Right cardiac atrium (tissue), 5 donors: ENCODE measurements at regions not wholly inside any gene's neighbourhood (a gene's known extent, or its start where the extent isn't known, plus 50 kb on each side); places are given as distances from the start of the nearest gene placed in this dataset.

Experiments
- ATAC-seq, 2 donors: fragments of 200-7000 bp; cut with Tn5 transposase; one replicate each; pipeline versions ENCODE4 v1.8.0 to v1.9.1; 2020; ENCODE audit warnings: moderate library complexity in 2 of 2, mild to moderate bottlenecking in 1 of 2
- DNase-seq, 3 donors: peaks; one replicate each; pipeline ENCODE4 v3.0.0-alpha.2; 2020
- H3K27ac ChIP-seq: one replicate; pipeline ENCODE4 v1.5.1; 2013; ENCODE audit warnings: mild to moderate bottlenecking, low read length, control low read depth, moderate library complexity
- H3K27me3 ChIP-seq: one replicate; pipeline ENCODE4 v1.6.1; 2013; ENCODE audit not compliant: control insufficient read depth, insufficient read depth
- H3K4me1 ChIP-seq: one replicate; pipeline ENCODE4 v1.6.1; 2013; ENCODE audit warnings: low read length; ENCODE audit not compliant: control insufficient read depth, insufficient read depth
- H3K4me3 ChIP-seq: one replicate; pipeline ENCODE4 v1.5.1; 2013; ENCODE audit warnings: low read length, control low read depth
- H3K9me3 ChIP-seq: one replicate; pipeline ENCODE4 v1.6.1; 2013; ENCODE audit warnings: low read length; ENCODE audit not compliant: control insufficient read depth
- WGBS: extraction: QIAGEN DNeasy Blood & Tissue Kit; methylation state at CpG from one replicate; pipeline ENCODE4 v1.1.7; 2013; 5-methylcytosine and 5-hydroxymethylcytosine counted together
- intact Hi-C, 4 donors: fragments of 100-400 bp; cut with DNase I; formaldehyde crosslinking; loops; one replicate each; pipeline versions ENCODE4 v1.11.0 to v1.14.0; 2022 to 2023
- donor health status: healthy with polysubstance abuse.
- donor health status: DM: no; HTN: yes; CAD: no.
- donor health status: DM: no; HTN: no; CAD: no.
- donor health status: DM: no; HTN: yes; CAD: no; lungs with severe emphysema.
- donor health status: DM: yes; HTN: yes; CAD: no.

GRCh38 chr22:48890693-48891554, 936.7 kb downstream of the BRD1 start:
- H3K4me3 ChIP-seq, result no peak overlapping the region
- no peak overlapping the region for H3K27ac ChIP-seq
- ATAC-seq, result no peak
- no peak for DNase-seq
- intact Hi-C loops, result no loop called here
- H3K27me3 ChIP-seq, result no peaks in the 10 kb centered on the region
- 80% methylated on average over 14 of the region's 14 CpGs for WGBS
- H3K9me3 ChIP-seq, result no peaks in the 10 kb centered on the region
- no peaks in the 10 kb centered on the region for H3K4me1 ChIP-seq

- Histone ChIP-seq H3K4me1 (no peaks in the 10 kb centered on the region), H3K4me3 (no peak overlapping the region), H3K27me3 (no peaks in the 10 kb centered on the region), H3K9me3 (no peaks in the 10 kb centered on the region), H3K27ac (no peak overlapping the region)
- DNase-seq (no peak), ATAC-seq (no peak)
- 71% methylated on average over 22 of the region's 22 CpGs for WGBS
- intact Hi-C loops, result no loop called here
These were observed 937.6 kb downstream of the BRD1 start for GRCh38 chr22:48889887-48890692.

- ATAC-seq, result no peak
- 83% methylated on average over 14 of the region's 14 CpGs for WGBS
- intact Hi-C loops, result no loop called here
- Histone ChIP-seq H3K4me3 (no peak overlapping the region), H3K27ac (no peak overlapping the region), H3K9me3 (no peaks in the 10 kb centered on the region), H3K27me3 (no peaks in the 10 kb centered on the region), H3K4me1 (no peaks in the 10 kb centered on the region)
- no peak for DNase-seq
These were observed 938.4 kb downstream of the BRD1 start for GRCh38 chr22:48889209-48889830.

- H3K4me3 ChIP-seq, result no peak overlapping the region
- no peaks in the 10 kb centered on the region for H3K27me3 ChIP-seq
- H3K4me1 ChIP-seq, result no peaks in the 10 kb centered on the region
- no peak overlapping the region for H3K27ac ChIP-seq
- intact Hi-C loops, result no loop called here
- no peak for DNase-seq
- 89% methylated on average over 14 of the region's 14 CpGs for WGBS
- no peak for ATAC-seq
- no peaks in the 10 kb centered on the region for H3K9me3 ChIP-seq
These were observed 939.0 kb downstream of the BRD1 start for GRCh38 chr22:48888466-48889208.

- Histone ChIP-seq H3K27me3 (no peaks in the 10 kb centered on the region), H3K27ac (no peak overlapping the region), H3K4me3 (no peak overlapping the region), H3K4me1 (no peaks in the 10 kb centered on the region), H3K9me3 (no peaks in the 10 kb centered on the region)
- ATAC-seq (no peak), DNase-seq (no peak)
- intact Hi-C loops, result no loop called here
- 88% methylated on average over 3 of the region's 3 CpGs for WGBS
These were observed 940.0 kb downstream of the BRD1 start for GRCh38 chr22:48887394-48888332.

- H3K27me3 ChIP-seq, result no peaks in the 10 kb centered on the region
- no peak overlapping the region for H3K27ac ChIP-seq
- 83% methylated on average over 22 of the region's 22 CpGs for WGBS
- DNase-seq (no peak), ATAC-seq (no peak)
- intact Hi-C loops, result no loop called here
- no peaks in the 10 kb centered on the region for H3K4me1 ChIP-seq
- no peak overlapping the region for H3K4me3 ChIP-seq
- H3K9me3 ChIP-seq, result no peaks in the 10 kb centered on the region
These were observed 940.9 kb downstream of the BRD1 start for GRCh38 chr22:48886604-48887393.

GRCh38 chr22:48885919-48886305, 941.8 kb downstream of the BRD1 start:
- no peaks in the 10 kb centered on the region for H3K27me3 ChIP-seq
- DNase-seq, result no peak
- no peak for ATAC-seq
- H3K4me3 ChIP-seq, result no peak overlapping the region
- H3K4me1 ChIP-seq, result no peaks in the 10 kb centered on the region
- intact Hi-C loops, result no loop called here
- no peaks in the 10 kb centered on the region for H3K9me3 ChIP-seq
- no peak overlapping the region for H3K27ac ChIP-seq
- WGBS, result 77% methylated on average over 9 of the region's 9 CpGs

- no peaks in the 10 kb centered on the region for H3K9me3 ChIP-seq
- intact Hi-C loops, result no loop called here
- no peak for ATAC-seq
- no peak for DNase-seq
- no peaks in the 10 kb centered on the region for H3K27me3 ChIP-seq
- no peak overlapping the region for H3K27ac ChIP-seq
- H3K4me3 ChIP-seq, result no peak overlapping the region
- H3K4me1 ChIP-seq, result no peaks in the 10 kb centered on the region
- WGBS, result 74% methylated on average over 18 of the region's 18 CpGs
These were observed 942.3 kb downstream of the BRD1 start for GRCh38 chr22:48885271-48885918.

GRCh38 chr22:48884786-48885185, 942.9 kb downstream of the BRD1 start:
- Histone ChIP-seq H3K4me3 (no peak overlapping the region), H3K27ac (no peak overlapping the region), H3K27me3 (no peaks in the 10 kb centered on the region), H3K4me1 (no peaks in the 10 kb centered on the region), H3K9me3 (no peaks in the 10 kb centered on the region)
- intact Hi-C loops, result no loop called here
- ATAC-seq (no peak), DNase-seq (no peak)
- 86% methylated on average over 16 of the region's 16 CpGs for WGBS
